Cardiac fibroblast (primary cell): ENCODE measurements at regions not wholly inside any gene's neighbourhood (a gene's known extent, or its start where the extent isn't known, plus 50 kb on each side); places are given as distances from the start of the nearest gene placed in this dataset.
A peak's percentile ranks its signal among the peaks of the same experiment; 100 is the strongest.

Experiments
- DNase-seq, 2 donors: peaks; one replicate each; pipeline versions ENCODE4 v3.0.0 to v3.0.0-alpha.2; 2010; ENCODE audit warnings: low read depth in 2 of 2
- H3K4me3 ChIP-seq, 2 donors: replicated peaks in 1 of 2; 1 replicate in 1 of 2; 2 replicates in 1 of 2; pipeline ENCODE4 v1.5.1; 2011; ENCODE audit warnings: low read depth in 2 of 2, low read length in 2 of 2, mild to moderate bottlenecking in 2 of 2, moderate library complexity in 1 of 2
- TF ChIP-seq, protein P1 (sequence below): IDR thresholded peaks from one replicate; pipeline ENCODE4 v1.5.1; 2011; ENCODE audit warnings: low read depth, mild to moderate bottlenecking, low read length, inconsistent platforms

- no peak overlapping the region for H3K4me3 ChIP-seq
- TF ChIP-seq, protein P1, sequence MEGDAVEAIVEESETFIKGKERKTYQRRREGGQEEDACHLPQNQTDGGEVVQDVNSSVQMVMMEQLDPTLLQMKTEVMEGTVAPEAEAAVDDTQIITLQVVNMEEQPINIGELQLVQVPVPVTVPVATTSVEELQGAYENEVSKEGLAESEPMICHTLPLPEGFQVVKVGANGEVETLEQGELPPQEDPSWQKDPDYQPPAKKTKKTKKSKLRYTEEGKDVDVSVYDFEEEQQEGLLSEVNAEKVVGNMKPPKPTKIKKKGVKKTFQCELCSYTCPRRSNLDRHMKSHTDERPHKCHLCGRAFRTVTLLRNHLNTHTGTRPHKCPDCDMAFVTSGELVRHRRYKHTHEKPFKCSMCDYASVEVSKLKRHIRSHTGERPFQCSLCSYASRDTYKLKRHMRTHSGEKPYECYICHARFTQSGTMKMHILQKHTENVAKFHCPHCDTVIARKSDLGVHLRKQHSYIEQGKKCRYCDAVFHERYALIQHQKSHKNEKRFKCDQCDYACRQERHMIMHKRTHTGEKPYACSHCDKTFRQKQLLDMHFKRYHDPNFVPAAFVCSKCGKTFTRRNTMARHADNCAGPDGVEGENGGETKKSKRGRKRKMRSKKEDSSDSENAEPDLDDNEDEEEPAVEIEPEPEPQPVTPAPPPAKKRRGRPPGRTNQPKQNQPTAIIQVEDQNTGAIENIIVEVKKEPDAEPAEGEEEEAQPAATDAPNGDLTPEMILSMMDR: no peak
- no peak for DNase-seq
These were observed 477.2 kb upstream of the INTU start for GRCh38 chr4:127155555-127155954.

- TF ChIP-seq, protein P1: no peak
- H3K4me3 ChIP-seq: no peak overlapping the region
- peak; percentile 24 to 45 for DNase-seq
These were observed 470.0 kb upstream of the INTU start for GRCh38 chr4:127162741-127163140.

DNA sequence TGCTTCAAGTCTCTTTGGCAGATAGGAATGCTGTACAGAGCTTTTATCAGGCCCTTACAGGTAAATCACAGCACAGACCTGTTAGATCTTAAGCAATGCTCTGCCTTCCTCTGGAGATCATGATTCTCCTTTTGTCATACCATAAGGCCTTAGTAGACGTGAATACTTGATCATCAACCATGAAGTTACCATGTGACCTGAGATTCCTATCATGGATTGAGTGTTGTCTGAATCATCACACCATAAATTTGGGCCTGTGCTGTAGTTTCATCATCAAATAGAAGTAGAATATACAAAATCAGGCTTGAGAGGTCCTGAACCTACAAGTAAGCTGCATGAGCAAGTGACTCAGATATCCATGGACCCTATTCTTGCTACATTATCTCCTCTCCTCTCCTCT lies 466.8 kb upstream of the INTU start:
- no peak overlapping the region for H3K4me3 ChIP-seq
- DNase-seq: no peak
- TF ChIP-seq, protein P1: no peak

DNA sequence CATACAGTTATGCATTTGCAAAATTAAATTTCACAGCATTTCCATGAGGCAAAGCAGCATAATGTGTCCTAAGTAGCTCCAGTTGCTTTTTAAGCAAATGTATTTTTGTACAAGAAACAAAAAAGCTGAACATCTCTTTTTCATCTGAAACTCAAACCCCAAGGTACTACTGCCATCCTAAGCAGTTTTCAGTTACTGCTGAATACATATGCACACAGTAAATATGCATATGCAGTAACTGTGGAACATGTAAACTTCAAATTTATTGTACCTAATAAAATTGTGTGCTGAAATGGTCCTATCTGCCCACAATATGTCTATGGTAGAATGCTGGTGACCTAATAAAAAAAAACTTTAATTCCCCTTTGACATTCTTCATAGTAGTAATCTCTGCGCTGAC lies 458.6 kb upstream of the INTU start:
- no peak overlapping the region for H3K4me3 ChIP-seq
- TF ChIP-seq, protein P1: no peak
- DNase-seq: no peak

DNA sequence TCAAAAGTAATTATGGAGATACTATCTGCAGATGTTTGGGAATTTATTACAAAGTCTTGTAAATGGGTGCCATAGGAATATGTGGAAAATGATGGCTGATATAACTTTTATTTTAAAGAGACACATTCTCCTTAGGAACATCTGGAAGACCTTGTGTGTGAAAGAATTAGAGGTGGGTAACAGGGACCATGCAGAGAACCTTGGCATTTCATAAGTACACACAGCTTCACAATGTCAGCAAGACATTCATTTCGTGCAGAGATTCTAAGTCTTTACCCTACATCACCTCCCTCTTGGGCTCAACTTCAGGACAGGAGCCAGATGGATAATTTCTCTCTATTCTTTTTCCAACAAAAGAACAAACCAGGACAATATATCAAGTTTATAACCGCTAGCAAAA lies 458.1 kb upstream of the INTU start:
- TF ChIP-seq, protein P1: no peak
- no peak for DNase-seq
- H3K4me3 ChIP-seq: no peak overlapping the region

GRCh38 chr4:127179256-127180087 lies 453.3 kb upstream of the INTU start:
- TF ChIP-seq, protein P1: no peak
- no peak for DNase-seq
- H3K4me3 ChIP-seq: no peak overlapping the region

- TF ChIP-seq, protein P1: no peak
- no peak overlapping the region for H3K4me3 ChIP-seq
- no peak for DNase-seq
These were observed 451.8 kb upstream of the INTU start for GRCh38 chr4:127181001-127181400.
